GM18498 (cell line): ENCODE measurements at regions not wholly inside any gene's neighbourhood (a gene's known extent, or its start where the extent isn't known, plus 50 kb on each side); places are given as distances from the start of the nearest gene placed in this dataset.
"Not testable (repeated sequence)": the region's sequence is repeated elsewhere in the genome, so short reads cannot be mapped to it uniquely, and the experiment has no call there.

Experiments used
- ATAC-seq: cut with Tn5 transposase; IDR thresholded peaks from one replicate; pipeline ENCODE4 v1.9.1; 2021; ENCODE audit warnings: mild to moderate bottlenecking, moderate library complexity; ENCODE audit not compliant: unreplicated experiment

- ATAC-seq = not testable (repeated sequence)
Measured at GRCh38 chr1:176396604-176397395, 66.2 kb upstream of the PAPPA2 start.

- ATAC-seq = no peak
Measured at GRCh38 chr1:176391621-176392020, 71.4 kb upstream of the PAPPA2 start.

- no peak for ATAC-seq
Measured at GRCh38 chr1:176384841-176385240, 78.1 kb upstream of the PAPPA2 start.

GRCh38 chr1:176382163-176382562, 80.8 kb upstream of the PAPPA2 start:
- ATAC-seq = no peak

GRCh38 chr1:176379626-176380339, 83.2 kb upstream of the PAPPA2 start:
- ATAC-seq = no peak

GRCh38 chr1:176374967-176375569, 87.9 kb upstream of the PAPPA2 start:
- peak; percentile 81 for ATAC-seq

GRCh38 chr1:176364236-176364905, 98.6 kb upstream of the PAPPA2 start:
- ATAC-seq = no peak

- not testable (repeated sequence) for ATAC-seq
Measured at GRCh38 chr1:176349135-176349715, 113.8 kb upstream of the PAPPA2 start.

- ATAC-seq = no peak
Measured at GRCh38 chr1:176341656-176342055, 121.3 kb upstream of the PAPPA2 start.

- no peak for ATAC-seq
Measured at GRCh38 chr1:176338877-176339276, 124.1 kb upstream of the PAPPA2 start.

- ATAC-seq = no peak
Measured at GRCh38 chr1:176330782-176331181, 123.7 kb upstream of the COP1 start.

GRCh38 chr1:176325664-176326063, 118.6 kb upstream of the COP1 start:
- no peak for ATAC-seq

GRCh38 chr1:176323472-176323871, 116.4 kb upstream of the COP1 start:
- ATAC-seq = no peak

GRCh38 chr1:176315519-176316220, 108.6 kb upstream of the COP1 start:
- peak; percentile 61 for ATAC-seq

- not testable (repeated sequence) for ATAC-seq
Measured at GRCh38 chr1:176296602-176297001, 89.5 kb upstream of the COP1 start.

GRCh38 chr1:176285996-176286395, 78.9 kb upstream of the COP1 start:
- no peak for ATAC-seq

GRCh38 chr1:176271572-176271971, 64.5 kb upstream of the COP1 start:
- ATAC-seq = no peak
